Midbrain (tissue), 1 donor: ENCODE measurements at regions not wholly inside any gene's neighbourhood (a gene's known extent, or its start where the extent isn't known, plus 50 kb on each side); places are given as distances from the start of the nearest gene placed in this dataset.
"Not testable (repeated sequence)": the region's sequence is repeated elsewhere in the genome, so short reads cannot be mapped to it uniquely, and the experiment has no call there.

ENCODE experiments used
- DNase-seq: peaks from one replicate; lab custom pipeline; 2025; lab: John Stamatoyannopoulos, UW

DNA sequence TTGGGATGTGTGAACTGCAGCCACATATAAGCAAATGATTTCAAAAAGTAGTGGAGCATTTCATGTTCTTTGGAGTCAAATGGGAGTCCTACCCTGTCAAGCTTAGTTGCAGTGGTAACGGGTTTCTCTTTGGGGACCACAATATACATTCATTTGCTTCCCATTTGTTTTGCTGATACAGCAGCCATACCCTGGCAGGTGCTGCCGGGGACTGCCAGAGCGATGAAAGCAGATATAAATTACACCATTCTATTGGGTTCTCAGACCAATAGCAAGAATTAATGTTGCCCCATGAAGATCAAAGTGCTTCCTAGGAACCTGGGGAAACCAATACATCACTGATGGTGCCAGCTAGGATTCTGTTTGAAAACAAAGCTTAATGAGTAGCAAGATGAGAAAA lies 1621.5 kb upstream of the FLRT2 start:
- DNase-seq, result no peak

DNA sequence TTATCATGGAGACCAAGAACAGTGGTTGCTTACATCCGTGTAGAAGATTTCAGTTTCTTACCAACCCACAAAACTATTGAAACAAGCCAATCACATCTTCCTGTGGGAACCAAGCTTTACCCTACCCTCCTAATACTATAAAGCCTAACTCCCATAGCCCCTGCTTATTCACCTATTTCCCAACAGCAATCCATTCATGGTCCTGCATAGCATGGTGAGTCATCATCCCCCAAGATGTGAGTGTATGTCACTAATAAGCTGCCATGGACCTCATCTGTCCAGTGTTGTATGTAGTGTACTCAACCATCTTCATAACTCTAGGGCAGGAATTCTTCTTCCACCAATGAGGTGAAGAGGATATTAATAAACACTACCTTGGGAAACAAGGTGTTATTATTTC lies 1620.4 kb upstream of the FLRT2 start:
- no peak for DNase-seq

DNA sequence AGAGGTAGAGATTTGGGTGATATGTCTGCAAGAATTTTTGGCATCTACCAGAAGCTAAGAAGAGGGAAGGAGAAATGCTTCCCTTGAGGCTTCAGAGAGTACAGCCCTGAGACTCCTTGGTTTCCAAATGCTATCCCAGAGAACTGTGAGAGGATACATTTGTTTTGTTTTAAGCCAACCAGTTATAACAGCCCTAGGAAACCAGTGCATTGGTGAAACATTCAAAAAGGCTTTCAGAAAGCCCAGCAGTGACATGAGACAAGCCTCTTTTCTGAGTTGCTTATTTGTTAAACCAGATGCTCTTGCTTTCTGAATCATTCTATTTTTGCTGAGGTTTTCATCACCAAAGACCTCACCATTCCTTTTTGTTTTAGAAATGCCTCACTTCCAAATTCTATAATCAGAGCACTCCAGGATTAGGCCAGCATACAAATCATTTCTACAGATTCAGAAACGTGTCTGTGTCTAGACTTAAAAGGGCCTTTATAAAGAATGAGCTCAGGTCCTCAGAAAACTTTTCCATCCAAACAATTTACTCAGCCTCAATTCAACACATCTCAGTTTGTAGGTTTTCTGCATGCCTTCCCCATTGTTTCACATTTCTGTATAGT lies 1617.8 kb upstream of the FLRT2 start:
- DNase-seq, result no peak

DNA sequence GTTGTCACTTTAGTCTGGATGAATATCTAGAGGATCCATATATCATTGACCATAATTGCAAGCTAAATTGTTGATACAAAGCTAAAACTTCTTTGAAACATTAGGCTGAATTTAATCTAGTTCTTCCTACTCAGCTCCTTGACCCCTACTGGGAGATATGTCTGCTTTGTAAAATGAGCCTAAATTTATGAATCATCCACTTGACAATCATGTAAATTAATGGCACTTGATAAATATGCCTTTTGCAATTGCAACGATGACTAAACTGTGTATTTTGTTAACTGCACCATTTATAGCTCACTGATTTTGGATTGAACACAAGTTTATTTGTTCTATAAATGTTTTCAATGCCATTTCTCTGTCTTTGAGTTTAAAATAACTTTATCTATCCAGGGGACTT lies 1616.5 kb upstream of the FLRT2 start:
- DNase-seq, result no peak

DNA sequence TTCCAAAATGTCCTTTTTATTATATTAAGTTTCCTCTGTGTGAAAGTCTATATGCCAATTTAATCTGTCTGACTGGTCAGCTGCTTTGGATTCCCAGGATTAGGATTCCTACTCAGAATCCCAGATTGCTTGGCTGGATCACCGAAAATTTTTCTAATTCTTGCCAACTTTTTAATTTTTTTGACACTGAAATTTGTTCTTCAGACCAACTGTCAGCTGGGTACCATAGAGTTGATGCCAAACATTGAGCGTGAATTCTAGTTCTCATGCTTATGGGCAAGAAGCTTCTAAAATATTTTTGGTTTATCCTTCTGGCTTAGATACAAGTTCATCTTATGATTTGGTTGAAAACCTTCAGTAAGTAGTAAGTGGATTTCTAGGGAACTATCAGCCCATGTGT lies 1611.4 kb upstream of the FLRT2 start:
- DNase-seq, result no peak

DNA sequence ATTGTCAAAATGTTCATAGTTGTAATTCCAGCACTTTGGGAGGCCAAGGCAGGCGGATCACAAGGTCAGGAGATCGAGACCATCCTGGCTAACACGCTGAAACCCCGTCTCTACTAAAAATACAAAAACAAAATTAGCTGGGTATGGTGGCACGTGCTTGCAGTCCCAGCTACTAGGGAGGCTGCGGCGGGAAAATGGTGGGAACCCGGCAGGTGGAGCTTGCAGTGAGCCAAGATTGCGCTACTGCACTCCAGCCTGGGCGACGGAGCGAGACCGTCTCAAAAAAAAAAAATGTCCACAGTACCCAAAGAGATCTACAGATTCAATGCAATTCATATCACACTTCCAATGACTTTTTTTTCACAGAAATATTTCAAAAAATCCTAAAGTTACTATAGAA lies 1610.3 kb upstream of the FLRT2 start:
- DNase-seq, result not testable (repeated sequence)

DNA sequence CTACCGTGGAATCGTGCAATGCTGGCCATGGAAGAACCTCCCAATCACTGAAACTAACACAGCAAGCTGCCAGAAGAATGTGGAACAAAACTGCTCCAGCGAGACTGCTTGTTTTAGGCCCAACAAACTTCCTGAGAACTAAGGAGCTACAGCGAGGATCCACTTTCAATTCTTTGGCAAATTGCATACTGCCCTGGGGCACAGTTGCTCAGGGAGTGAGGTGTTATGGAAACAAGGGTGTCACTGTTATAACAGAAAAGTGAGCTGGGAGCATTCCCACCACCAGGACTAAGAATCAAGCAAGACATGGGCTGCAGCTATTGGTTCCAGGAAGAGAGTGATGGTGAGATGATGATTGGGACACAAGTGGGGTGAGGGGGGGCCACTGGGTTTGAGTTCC lies 1606.1 kb upstream of the FLRT2 start:
- DNase-seq, result no peak

DNA sequence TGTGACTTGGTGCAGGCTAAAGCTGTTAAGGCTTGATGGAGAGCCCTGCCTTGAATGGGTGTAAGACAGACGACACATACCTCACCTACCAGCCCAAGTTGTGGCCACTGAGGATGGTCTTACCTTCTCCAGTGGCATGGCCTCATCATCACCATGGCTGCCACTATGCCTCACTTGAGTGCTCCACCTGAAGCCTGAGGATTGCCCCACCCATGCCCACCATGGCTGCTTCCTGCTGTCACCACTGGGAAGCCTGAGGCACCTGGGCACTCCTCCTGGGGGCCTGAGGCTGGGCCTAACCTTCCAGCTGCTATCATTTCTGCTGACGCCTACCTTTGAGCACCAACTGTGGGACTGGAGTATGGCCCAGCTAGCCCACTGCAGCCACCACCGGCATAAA lies 1605.7 kb upstream of the FLRT2 start:
- DNase-seq, result no peak

DNA sequence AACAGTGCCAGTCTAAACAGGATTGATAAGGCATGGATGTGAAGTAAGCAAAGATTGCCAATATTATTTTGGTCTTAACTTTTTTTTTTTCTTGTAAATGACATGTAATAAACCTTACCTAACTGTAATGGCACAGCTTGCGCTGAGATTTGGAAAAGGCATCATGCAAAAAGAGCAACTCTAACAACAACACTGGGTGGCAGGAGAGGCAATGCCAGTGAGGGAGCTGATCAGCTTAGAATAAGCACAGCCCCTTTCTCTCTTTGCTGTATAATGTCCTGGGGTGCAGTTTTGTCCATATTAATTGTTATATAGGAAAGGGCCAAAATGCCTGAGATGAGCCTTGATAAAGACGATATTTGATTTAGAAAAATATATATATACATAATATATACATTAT lies 1589.7 kb upstream of the FLRT2 start:
- DNase-seq, result no peak

DNA sequence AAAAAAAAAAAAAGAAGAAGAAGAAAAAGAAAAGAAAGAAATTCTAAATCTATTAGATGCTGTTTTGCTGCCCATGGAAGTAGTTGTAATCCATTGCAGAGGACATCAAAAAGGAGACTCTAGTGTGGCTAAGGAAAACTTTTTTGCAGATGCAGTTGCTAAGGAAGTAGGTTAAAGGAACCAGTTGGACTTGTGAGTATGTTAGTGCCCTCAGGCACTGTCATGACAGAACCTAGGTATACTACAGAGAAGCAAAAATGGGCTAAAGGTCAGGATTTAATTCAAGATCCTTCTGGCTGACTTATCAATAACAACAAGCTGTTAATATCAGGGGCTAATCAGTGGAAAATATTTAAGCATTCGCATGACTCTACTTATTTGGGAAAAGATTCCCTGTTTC lies 1571.6 kb upstream of the FLRT2 start:
- DNase-seq, result no peak

DNA sequence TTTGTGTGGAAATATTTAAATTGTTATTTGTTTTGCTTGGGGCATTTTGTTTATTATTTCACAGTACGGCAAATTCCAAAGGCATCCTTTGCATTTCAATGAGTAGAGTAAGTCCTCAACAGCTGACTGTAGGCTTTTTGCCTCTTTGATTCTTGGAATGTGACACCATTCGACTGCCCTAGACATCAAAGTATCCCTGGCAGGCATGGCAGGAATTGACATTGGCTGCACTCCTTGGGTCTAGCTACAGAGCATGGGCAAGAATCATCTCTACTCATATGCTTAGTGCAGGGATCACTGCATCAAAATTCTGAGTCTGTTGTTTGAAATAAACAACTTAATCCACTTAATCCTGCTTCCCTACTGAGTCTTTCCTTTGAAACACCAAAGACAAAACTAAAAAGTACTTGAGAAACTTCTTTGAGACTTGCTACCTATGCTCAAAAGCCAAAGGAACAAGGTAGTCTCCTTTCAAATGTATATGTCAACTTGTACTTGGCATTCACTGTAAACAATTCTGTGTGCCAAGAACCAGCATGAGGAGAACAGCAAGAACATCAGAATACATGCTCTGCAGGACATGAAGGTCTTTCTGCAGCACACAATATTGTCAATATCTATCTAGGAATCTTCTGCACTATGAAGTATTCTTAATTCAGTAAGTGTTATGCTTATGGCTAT lies 1569.0 kb upstream of the FLRT2 start:
- DNase-seq, result no peak

DNA sequence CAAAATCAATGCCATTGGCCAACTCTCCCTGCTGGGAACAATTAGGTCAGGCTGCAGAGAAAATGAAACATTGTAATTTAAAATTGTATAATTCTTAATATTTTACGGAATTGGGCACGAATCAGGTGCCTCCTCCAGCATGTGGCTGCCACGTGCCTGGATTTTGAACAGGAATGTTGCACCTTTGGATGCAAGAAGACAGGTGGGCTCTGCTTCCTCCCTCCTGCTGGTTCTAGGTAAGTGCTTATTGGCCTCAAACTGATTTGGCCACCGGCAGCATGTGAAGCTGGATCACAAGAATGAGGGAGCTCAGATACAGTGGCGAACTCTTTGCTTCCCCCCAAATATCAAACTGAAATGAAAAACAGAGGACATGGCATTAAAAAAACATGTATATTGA lies 1559.9 kb upstream of the FLRT2 start:
- no peak for DNase-seq

DNA sequence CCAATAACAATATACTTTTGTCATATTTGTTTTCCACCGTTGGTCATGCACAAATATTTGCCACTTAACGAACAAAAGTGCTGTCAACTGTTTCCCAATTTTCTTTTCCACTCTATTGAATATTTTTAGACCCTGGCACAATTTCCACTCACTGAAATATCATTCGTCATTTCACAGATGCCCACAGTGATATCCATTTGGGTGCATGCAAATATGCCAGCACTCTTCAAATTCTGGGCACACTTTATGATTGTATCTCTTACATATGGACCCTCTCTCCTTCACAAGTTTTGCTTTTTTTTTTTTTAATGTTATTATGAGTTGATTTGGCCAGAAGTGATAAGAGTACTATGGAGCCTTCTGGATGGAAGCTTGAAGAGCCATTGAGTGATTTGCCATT lies 1557.3 kb upstream of the FLRT2 start:
- DNase-seq, result no peak

DNA sequence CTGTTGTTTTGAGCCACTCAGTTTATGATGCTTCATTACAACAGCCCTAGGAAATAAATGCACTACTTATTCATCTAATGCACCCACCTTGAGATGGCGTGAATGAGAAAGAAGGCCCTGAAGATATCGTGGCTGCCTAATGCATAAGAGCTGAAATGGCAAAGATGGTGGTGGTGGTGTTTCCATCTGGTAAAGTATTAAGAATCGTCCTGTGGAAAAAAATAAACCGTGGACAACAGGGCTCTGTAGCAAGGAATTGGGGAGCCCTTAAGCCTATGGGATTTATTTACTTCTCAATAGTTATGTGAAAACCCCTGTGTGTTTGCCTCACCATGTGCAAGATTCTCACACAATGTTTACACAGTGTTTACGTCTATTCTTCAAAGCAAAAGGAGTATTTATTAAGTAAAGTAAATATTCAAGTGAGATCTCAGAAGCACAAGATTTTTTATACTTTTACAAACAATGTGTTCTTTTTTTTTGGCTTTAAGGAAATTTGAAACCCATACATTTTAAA lies 1555.2 kb upstream of the FLRT2 start:
- no peak for DNase-seq

DNA sequence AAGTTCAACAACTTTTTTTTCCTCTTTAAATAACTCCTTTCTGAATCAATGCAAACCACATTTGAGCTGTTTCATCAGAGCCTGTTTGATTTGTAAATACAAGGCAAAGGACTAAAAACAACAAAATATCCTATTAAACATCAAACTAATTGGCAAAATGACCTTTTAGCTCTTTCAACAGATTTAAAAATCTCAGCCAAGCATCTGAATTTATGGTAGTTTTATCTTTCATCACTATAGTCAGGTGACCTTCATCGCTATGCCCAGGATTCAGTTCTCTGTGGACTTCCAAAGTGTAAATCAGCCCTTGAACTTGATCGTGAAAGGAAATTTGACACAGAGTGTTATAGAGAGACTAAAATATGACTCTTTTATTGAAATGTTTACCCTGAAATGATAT lies 1554.5 kb upstream of the FLRT2 start:
- DNase-seq, result no peak

DNA sequence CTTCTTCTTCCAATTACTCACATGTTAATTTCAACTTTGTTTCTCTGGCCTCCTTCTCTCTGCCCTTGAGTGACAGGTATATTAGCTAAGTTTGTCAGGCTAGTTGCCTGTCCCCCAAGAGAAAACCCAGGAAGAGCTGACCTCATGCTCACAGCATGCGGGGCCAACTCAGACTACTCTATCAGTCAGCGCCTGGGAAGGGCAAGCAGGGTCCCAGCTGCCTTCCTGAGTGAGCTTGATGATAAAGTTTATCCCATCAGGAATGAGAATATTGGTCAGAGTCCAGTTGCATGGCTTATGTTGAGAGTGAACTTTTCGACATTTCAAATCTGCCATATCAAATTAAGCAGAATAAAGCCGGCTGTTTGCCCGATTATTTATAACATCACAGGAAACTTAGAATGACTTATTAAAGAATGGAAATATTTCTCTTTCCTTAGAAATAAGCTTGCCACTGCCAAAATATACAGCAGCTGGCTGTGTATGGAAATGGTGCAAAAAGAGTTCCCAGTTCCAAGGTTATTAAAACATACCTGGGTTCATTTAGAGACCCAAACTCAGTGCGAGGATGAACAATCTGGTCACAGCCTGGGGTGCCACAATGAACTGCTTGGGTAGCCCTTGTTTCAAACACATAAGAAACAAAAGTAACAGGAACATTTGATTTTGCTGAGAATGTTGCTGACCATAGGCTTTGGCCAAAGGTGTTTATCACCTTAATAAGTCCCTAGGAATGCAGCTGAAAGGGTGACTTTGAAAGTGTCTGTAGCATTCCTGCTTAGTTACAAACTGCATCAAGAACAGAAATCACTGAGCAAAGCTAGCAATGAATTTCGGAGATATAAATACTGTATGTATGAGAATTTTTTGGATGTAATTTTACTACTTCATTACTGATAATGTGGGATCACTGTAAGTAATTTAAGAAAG lies 1553.8 kb upstream of the FLRT2 start:
- DNase-seq, result no peak

DNA sequence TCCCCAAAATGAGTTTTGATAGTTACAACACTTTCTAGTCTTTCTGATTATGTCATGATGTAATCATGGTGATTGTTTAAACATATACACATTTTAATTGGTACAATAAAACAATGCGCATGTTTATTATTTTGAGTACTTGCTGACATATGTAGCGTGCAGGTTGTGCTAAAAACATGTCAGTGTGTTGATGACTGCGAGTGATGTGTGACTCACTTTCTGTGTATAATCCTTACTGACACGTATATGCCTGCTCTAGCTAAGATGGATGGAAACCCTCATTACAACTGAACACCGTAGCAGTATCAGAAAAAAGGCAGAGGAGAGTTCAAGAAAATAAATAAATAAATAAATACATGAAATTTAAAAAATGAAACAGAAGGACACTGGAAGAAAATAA lies 1552.4 kb upstream of the FLRT2 start:
- DNase-seq, result no peak

DNA sequence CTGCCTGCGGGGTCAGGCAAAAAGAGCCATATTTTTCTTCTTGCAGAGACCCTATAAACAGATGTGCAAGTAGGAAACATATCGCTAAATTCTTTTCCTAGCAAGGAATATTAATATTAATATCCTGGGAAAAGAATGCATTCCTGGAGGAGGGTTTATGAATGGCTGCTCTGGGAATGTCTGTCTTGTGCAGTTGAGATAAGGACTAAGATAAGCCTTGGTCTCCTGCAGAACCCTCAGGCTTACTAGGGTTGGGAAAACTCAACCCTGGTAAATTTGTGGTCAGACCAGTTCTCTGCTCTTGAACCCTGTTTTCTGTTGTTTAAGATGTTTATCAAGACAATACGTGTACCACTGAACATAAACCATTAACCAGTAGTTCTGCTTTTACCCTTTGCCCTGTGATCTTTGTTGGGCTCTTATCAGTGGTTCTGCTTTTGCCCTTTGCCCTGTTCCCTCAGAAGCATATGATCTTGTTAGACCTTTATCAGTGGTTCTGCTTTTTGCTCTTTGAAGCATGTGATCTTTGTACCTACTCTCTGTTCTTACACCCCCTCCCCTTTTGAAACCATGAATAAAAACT lies 1548.2 kb upstream of the FLRT2 start:
- DNase-seq, result not testable (repeated sequence)

DNA sequence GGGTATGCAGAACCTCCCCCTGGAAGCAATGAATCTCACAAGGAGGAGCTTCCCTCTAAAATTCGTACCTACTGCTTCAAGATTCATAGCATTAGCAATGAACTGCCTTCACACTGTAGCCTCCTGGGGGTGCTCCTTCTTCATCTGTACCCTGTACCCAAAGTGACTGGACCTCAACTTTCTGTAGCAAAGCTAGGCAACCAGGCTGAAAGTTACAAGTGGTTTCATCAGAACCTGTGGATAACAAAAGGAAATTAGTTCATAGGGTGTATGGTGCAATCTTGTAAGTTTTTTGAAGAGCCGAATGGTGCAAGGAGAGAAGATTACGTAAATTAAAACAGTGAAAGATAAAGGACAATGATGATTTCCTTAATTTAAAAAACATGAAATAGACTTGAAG lies 1541.7 kb upstream of the FLRT2 start:
- no peak for DNase-seq

DNA sequence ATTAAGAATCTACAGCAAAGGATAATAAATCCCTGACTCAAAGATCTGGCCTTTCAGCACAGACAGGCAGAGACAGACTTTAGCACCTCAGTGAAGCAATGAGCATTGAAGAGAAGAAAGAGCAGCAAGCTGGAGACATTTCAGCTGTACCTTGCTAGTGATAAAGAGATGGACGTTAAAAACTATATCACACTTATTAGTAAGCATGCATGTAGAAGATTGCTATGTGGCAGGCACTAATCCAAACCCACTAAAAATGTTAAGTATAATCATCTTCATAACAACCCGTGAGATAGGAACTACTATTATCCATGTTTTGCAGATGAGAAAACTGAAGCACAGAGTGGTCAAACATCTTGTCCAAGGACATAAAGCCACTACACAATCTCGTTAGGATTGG lies 1538.3 kb upstream of the FLRT2 start:
- no peak for DNase-seq

DNA sequence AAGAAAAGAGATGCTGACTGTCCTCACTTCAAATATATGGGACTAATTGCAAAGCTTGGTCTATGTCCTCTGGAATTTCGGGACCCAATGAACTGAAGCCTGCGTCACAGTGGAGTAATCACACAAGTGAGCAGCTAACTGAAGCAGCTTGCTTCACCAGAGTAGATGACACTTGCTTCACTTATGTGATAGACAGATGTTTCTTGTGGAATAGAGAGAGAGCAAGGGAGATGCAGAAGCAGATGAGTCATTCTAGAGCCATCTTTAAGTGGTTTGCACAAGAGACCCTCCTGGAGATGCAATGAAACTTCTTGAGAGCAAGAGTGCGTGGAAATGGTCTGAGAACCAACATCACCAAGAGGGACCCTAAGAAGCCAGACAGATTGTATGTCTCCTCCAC lies 1537.1 kb upstream of the FLRT2 start:
- no peak for DNase-seq

DNA sequence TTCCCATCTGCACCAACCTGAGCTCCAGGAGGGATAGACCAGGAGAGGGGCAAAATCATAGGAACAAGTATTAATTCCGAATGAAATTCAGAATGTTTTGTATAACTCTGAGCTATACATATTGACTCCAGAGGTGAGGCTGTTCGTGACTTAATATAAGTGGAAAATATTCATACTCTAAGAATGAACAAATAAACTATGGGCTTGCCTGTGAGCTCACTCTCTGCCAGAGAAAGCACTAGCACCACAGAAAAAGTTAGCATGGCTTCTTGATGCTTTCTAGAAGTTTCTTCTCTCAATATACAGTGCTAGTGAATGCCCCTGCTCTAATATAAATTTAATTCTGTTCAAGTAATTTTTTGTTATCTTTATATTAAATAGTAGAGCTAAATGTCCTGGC lies 1536.4 kb upstream of the FLRT2 start:
- no peak for DNase-seq

DNA sequence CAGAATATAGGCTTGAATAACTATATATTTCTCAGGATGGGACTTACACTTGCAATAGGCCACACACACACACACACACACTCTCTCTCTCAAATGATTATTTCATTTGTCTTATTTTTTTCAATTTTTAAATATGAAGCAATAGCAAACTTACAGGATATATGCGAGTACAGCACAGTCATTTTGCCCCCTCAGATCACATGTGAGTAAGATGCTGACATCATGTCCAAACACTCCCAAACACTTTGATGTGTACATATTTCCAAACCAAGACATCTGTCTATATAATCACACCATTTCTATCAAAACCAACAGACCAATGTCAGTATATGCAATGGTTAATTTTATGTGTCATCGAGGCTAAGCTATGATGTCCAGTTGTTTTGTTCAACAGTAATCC lies 1535.9 kb upstream of the FLRT2 start:
- DNase-seq, result no peak
